WTC11 (cell line): ENCODE measurements at regions not wholly inside any gene's neighbourhood (a gene's known extent, or its start where the extent isn't known, plus 50 kb on each side); places are given as distances from the start of the nearest gene placed in this dataset.

Source experiments
- CTCF ChIP-seq: fragments of 200-600 bp; IDR thresholded peaks from 2 replicates; pipeline ENCODE4 v1.8.0; 2022; ENCODE audit warnings: antibody characterized with exemption
- E2F1 ChIP-seq: sonication (generic); formaldehyde crosslinking; IDR thresholded peaks from 2 replicates; pipeline ENCODE4 v1.8.0; 2022; ENCODE audit warnings: mild to moderate bottlenecking, missing genetic modification reagents
- GTF2I ChIP-seq: fragments of 250-450 bp; sonication (Bioruptor Pico); conservative IDR thresholded peaks from 2 replicates; pipeline ENCODE4 v1.4.0; 2021; ENCODE audit warnings: mild to moderate bottlenecking
- MAX ChIP-seq: sonication (generic); formaldehyde crosslinking; IDR thresholded peaks from 2 replicates; pipeline ENCODE4 v1.8.0; 2022; ENCODE audit warnings: mild to moderate bottlenecking, missing genetic modification reagents

GRCh38 chr4:123018396-123018775 is 96.0 kb upstream of the NUDT6 start:
- no peak for TF ChIP-seq CTCF
- no peak for TF ChIP-seq E2F1 (CRISPR knock-in tag)
- no peak for TF ChIP-seq GTF2I
- TF ChIP-seq MAX (CRISPR knock-in tag) = no peak
